H9 (cell line): ENCODE measurements at regions not wholly inside any gene's neighbourhood (a gene's known extent, or its start where the extent isn't known, plus 50 kb on each side); places are given as distances from the start of the nearest gene placed in this dataset.

Experiments
- DNase-seq: peaks from one replicate; pipeline ENCODE4 v3.0.0-alpha.2; 2017
- H2AFZ ChIP-seq: one replicate; pipeline ENCODE4 v1.6.1; 2013; ENCODE audit warnings: mild to moderate bottlenecking, low read length, control low read depth, moderate library complexity
- H2AK5ac ChIP-seq: 2 replicates; pipeline ENCODE4 v1.6.1; 2013; ENCODE audit warnings: low read length, control low read depth, mixed read lengths; ENCODE audit not compliant: insufficient read length
- H2BK120ac ChIP-seq: one replicate; pipeline ENCODE4 v1.6.1; 2013; ENCODE audit warnings: low read depth, mild to moderate bottlenecking, low read length, control low read depth, inconsistent platforms; ENCODE audit not compliant: poor library complexity, severe bottlenecking
- H2BK12ac ChIP-seq: 2 replicates; pipeline ENCODE4 v1.6.1; 2013; ENCODE audit warnings: low read length, control low read depth, mixed read lengths, low read depth; ENCODE audit not compliant: insufficient read length
- H2BK15ac ChIP-seq: 2 replicates; pipeline ENCODE4 v1.6.1; 2013; ENCODE audit warnings: low read depth, low read length, control low read depth
- H2BK20ac ChIP-seq: one replicate; pipeline ENCODE4 v1.6.1; 2013; ENCODE audit warnings: low read depth, mild to moderate bottlenecking, low read length, control low read depth, inconsistent platforms; ENCODE audit not compliant: poor library complexity, severe bottlenecking
- H2BK5ac ChIP-seq: 2 replicates; pipeline ENCODE4 v1.6.1; 2013; ENCODE audit warnings: low read length, control low read depth, mixed read lengths; ENCODE audit not compliant: insufficient read length
- H3K14ac ChIP-seq: 2 replicates; pipeline ENCODE4 v1.6.1; 2013; ENCODE audit warnings: low read length, control low read depth; ENCODE audit not compliant: insufficient read depth
- H3K18ac ChIP-seq: 2 replicates; pipeline ENCODE4 v1.6.1; 2013; ENCODE audit warnings: low read depth, mild to moderate bottlenecking, mixed read lengths, low read length, control low read depth; ENCODE audit not compliant: insufficient read length
- H3K23ac ChIP-seq: 2 replicates; pipeline ENCODE4 v1.6.1; 2013; ENCODE audit warnings: low read length, control low read depth, mixed read lengths, low read depth; ENCODE audit not compliant: insufficient read length
- H3K23me2 ChIP-seq: 2 replicates; pipeline ENCODE4 v1.6.1; 2013; ENCODE audit warnings: low read depth, mild to moderate bottlenecking, mixed read lengths, low read length, control low read depth; ENCODE audit not compliant: insufficient read length, poor library complexity, severe bottlenecking
- H3K27ac ChIP-seq: 2 replicates; pipeline ENCODE4 v1.5.1; 2013; ENCODE audit warnings: low read length, control low read depth, mixed read lengths, low read depth; ENCODE audit not compliant: insufficient read length
- H3K27me3 ChIP-seq: 2 replicates; pipeline ENCODE4 v1.6.1; 2013; ENCODE audit warnings: low read length, control low read depth, inconsistent platforms; ENCODE audit not compliant: insufficient read depth
- H3K4ac ChIP-seq: 2 replicates; pipeline ENCODE4 v1.6.1; 2013; ENCODE audit warnings: low read depth, mild to moderate bottlenecking, control low read depth, inconsistent platforms, low read length, moderate library complexity
- H3K4me1 ChIP-seq: 2 replicates; pipeline ENCODE4 v1.6.1; 2013; ENCODE audit warnings: low read length, control low read depth, inconsistent platforms; ENCODE audit not compliant: insufficient read depth
- H3K4me2 ChIP-seq: 2 replicates; pipeline ENCODE4 v1.6.1; 2013; ENCODE audit warnings: low read length, control low read depth, mixed read lengths; ENCODE audit not compliant: insufficient read length, insufficient read depth
- H3K56ac ChIP-seq: 2 replicates; pipeline ENCODE4 v1.6.1; 2013; ENCODE audit warnings: low read depth, mild to moderate bottlenecking, mixed read lengths, low read length, control low read depth; ENCODE audit not compliant: insufficient read length
- H3K79me1 ChIP-seq: 2 replicates; pipeline ENCODE4 v1.6.1; 2013; ENCODE audit warnings: low read depth, mild to moderate bottlenecking, moderate library complexity, low read length, control low read depth, inconsistent platforms; ENCODE audit not compliant: insufficient read depth, poor library complexity, severe bottlenecking
- H3K79me2 ChIP-seq: 2 replicates; pipeline ENCODE4 v1.6.1; 2013; ENCODE audit warnings: low read length, control low read depth, inconsistent platforms; ENCODE audit not compliant: insufficient read depth
- H3K9ac ChIP-seq: 2 replicates; pipeline ENCODE4 v1.6.1; 2013; ENCODE audit warnings: low read length, control low read depth, mixed read lengths; ENCODE audit not compliant: insufficient read length; ENCODE audit errors: extremely low read depth
- H3K9me3 ChIP-seq: one replicate; pipeline ENCODE4 v1.6.1; 2013; ENCODE audit warnings: low read depth, low read length, inconsistent platforms; ENCODE audit not compliant: control insufficient read depth
- H3T11ph ChIP-seq: one replicate; pipeline ENCODE4 v1.6.1; 2013; ENCODE audit warnings: mild to moderate bottlenecking, low read length, control low read depth, inconsistent platforms
- H4K20me1 ChIP-seq: one replicate; pipeline ENCODE4 v1.6.1; 2013; ENCODE audit not compliant: control insufficient read depth, insufficient read length, insufficient read depth
- H4K5ac ChIP-seq: 2 replicates; pipeline ENCODE4 v1.6.1; 2013; ENCODE audit warnings: low read depth, mild to moderate bottlenecking, mixed read lengths, low read length, control low read depth; ENCODE audit not compliant: insufficient read length
- H4K8ac ChIP-seq: replicated peaks from 2 replicates; pipeline ENCODE4 v1.6.1; 2013; ENCODE audit warnings: low read length, control low read depth, mixed read lengths, low read depth; ENCODE audit not compliant: insufficient read length
- H4K91ac ChIP-seq: 2 replicates; pipeline ENCODE4 v1.6.1; 2013; ENCODE audit warnings: low read depth, mild to moderate bottlenecking, moderate library complexity, mixed read lengths, low read length, control low read depth; ENCODE audit not compliant: insufficient read length
- H3K27ac Mint-ChIP-seq, 3 experiments: 2 replicates in 2 of 3; 3 replicates in 1 of 3; pipeline ENCODE4 v1.8.0; 2020 to 2021; ENCODE audit warnings: mixed read lengths in 3 of 3, mild to moderate bottlenecking in 1 of 3, moderate library complexity in 1 of 3
- H3K27me3 Mint-ChIP-seq: 2 replicates; pipeline ENCODE4 v1.8.0; 2021; ENCODE audit warnings: low read depth, mild to moderate bottlenecking, moderate library complexity, mixed read lengths
- H3K36me3 Mint-ChIP-seq, 3 experiments: 2 replicates in 2 of 3; 3 replicates in 1 of 3; pipeline ENCODE4 v1.8.0; 2020 to 2021; ENCODE audit warnings: low read depth in 3 of 3, mixed read lengths in 3 of 3; ENCODE audit not compliant: insufficient read depth in 1 of 3
- H3K4me1 Mint-ChIP-seq, 2 experiments: 2 replicates each; pipeline ENCODE4 v1.8.0; 2020; ENCODE audit warnings: mixed read lengths in 2 of 2
- H3K4me3 Mint-ChIP-seq, 2 experiments: 2 replicates in 1 of 2; 3 replicates in 1 of 2; pipeline ENCODE4 v1.8.0; 2020 to 2021; ENCODE audit warnings: mild to moderate bottlenecking in 2 of 2, mixed read lengths in 2 of 2, moderate library complexity in 1 of 2
- H3K9me3 Mint-ChIP-seq, 2 experiments: 2 replicates in 1 of 2; 3 replicates in 1 of 2; pipeline ENCODE4 v1.8.0; 2020; ENCODE audit warnings: mild to moderate bottlenecking in 2 of 2, mixed read lengths in 2 of 2, moderate library complexity in 1 of 2
- WGBS: extraction: QIAGEN DNeasy Blood & Tissue Kit; methylation state at CpG from one replicate; pipeline ENCODE4 v1.1.7; 2013; ENCODE audit warnings: missing lambda C conversion rate, low lambda C conversion rate, mixed read lengths; ENCODE audit not compliant: insufficient read length; ENCODE audit errors: extremely low coverage; 5-methylcytosine and 5-hydroxymethylcytosine counted together
- TF ChIP-seq, protein P1 (sequence below): fragments of 200-600 bp; sonication (generic); conservative IDR thresholded peaks from 3 replicates; pipeline ENCODE4 v1.8.0; 2021; ENCODE audit warnings: antibody characterized with exemption, mild to moderate bottlenecking

DNA sequence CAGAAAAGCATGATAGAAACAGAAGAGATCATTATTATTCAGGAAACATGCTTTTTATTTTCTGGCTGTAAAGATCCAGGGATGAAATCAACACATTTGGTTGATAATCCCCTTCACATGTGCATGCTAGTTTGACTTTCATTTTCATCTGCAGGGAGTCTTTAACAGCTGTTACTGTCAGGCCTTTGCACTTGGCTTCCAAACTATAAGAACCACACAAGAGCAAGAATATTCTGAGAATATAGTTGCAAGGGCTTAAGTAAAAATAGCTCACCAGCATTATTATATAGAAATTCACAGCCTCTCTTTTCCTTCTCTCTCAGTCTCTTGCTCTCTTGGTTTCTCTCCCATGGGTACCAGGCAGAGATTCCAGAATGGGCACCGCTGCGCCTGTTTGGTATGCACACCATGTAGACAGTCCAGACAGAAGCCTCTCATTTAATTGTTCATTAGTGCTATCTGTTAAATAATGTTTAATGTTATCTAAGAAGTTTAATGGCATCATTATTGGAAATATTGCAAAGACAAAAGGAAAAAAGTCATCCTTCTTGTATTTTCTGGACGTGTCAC lies 622.3 kb upstream of the PLXNA2 start:
- Histone ChIP-seq H3K9me3 (no peaks in the 10 kb centered on the region), H3K56ac (no peak overlapping the region), H2BK5ac (no peak overlapping the region), H3K18ac (no peak overlapping the region), H3K9ac (no peak overlapping the region), H3K27ac (no peak overlapping the region), H4K91ac (no peak overlapping the region), H4K8ac (no peak overlapping the region), H3K23me2 (no peaks in the 10 kb centered on the region), H3K4me1 (no peaks in the 10 kb centered on the region), H3K14ac (no peak overlapping the region), H2AK5ac (no peak overlapping the region), H2BK20ac (no peak overlapping the region), H3T11ph (no peak overlapping the region), H2BK15ac (no peak overlapping the region), H2BK120ac (no peak overlapping the region), H2AFZ (no peak overlapping the region), H3K23ac (no peak overlapping the region), H3K4ac (no peak overlapping the region), H4K5ac (no peak overlapping the region), H3K27me3 (no peaks in the 10 kb centered on the region), H4K20me1 (no peaks in the 10 kb centered on the region), H3K79me1 (no peaks in the 10 kb centered on the region), H2BK12ac (no peak overlapping the region), H3K79me2 (no peaks in the 10 kb centered on the region), H3K4me2 (no peak overlapping the region)
- H3K9me3 Mint-ChIP-seq: no peaks in the 10 kb centered on the region; a peak in 2 of 5 replicates
- no peaks in the 10 kb centered on the region; the same call in 1 of the 2 replicates for H3K27me3 Mint-ChIP-seq
- no peak overlapping the region for H3K4me3 Mint-ChIP-seq
- no peak for DNase-seq
- H3K4me1 Mint-ChIP-seq: no peaks in the 10 kb centered on the region
- WGBS: no CpG with 5 or more reads among the region's 3 CpGs
- H3K27ac Mint-ChIP-seq: no peak overlapping the region
- H3K36me3 Mint-ChIP-seq: no peaks in the 10 kb centered on the region
- TF ChIP-seq, protein P1, sequence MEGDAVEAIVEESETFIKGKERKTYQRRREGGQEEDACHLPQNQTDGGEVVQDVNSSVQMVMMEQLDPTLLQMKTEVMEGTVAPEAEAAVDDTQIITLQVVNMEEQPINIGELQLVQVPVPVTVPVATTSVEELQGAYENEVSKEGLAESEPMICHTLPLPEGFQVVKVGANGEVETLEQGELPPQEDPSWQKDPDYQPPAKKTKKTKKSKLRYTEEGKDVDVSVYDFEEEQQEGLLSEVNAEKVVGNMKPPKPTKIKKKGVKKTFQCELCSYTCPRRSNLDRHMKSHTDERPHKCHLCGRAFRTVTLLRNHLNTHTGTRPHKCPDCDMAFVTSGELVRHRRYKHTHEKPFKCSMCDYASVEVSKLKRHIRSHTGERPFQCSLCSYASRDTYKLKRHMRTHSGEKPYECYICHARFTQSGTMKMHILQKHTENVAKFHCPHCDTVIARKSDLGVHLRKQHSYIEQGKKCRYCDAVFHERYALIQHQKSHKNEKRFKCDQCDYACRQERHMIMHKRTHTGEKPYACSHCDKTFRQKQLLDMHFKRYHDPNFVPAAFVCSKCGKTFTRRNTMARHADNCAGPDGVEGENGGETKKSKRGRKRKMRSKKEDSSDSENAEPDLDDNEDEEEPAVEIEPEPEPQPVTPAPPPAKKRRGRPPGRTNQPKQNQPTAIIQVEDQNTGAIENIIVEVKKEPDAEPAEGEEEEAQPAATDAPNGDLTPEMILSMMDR: no peak
